Mucosa of gallbladder (tissue), 1 donor: ENCODE measurements at regions not wholly inside any gene's neighbourhood (a gene's known extent, or its start where the extent isn't known, plus 50 kb on each side); places are given as distances from the start of the nearest gene placed in this dataset.

Source experiments
- DNase-seq: peaks from one replicate; pipeline ENCODE4 v3.0.0-alpha.2; 2020; ENCODE audit warnings: low spot score
- donor health status: DM: no; HTN: no; CAD: no.

DNA sequence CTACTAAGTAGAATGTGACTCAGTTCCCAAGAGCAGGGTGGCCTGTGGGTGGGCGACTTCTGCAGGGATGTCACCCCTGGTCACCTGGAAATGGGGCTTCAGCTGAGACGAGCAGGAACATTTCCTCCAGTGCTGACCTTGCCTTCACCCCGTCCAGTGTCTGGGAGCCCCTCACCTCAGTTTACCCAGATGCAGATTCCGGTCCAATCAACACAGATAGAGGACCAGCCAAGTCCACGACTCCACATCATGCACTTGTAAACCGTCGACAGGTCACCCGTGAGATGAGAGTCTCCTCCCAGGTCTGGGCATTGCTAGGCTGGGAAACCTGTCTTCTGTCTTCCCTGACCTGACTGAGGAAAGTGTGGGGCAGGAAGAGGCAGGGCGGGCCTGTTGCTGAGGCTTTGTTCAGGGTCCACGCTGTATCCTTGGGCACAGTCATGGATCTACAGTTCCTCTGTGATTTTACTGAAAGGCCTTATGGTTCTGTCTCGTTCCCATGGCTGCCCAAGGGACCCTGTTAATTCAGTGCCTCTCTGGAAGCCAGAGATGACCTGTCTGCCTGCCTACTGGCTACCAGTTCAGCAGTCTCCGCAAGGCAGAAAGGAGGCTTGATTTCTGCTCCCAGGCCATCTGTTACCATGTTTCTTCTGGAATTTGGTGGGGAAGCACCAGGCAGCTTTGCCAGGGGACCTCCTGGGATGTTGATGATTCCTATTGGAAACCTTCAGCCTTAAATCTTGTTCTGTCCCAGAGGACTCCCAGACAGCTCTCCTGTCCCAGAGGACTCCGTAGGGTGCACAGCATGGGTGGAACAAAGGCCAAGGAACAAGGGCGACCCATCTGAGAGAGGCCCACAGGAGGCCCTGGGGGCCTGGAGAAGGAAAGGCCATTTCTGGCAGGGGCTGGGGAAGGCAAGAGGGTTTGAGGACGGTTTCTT, 288.5 kb upstream of the RTL1 start:
- DNase-seq, result no peak

DNA sequence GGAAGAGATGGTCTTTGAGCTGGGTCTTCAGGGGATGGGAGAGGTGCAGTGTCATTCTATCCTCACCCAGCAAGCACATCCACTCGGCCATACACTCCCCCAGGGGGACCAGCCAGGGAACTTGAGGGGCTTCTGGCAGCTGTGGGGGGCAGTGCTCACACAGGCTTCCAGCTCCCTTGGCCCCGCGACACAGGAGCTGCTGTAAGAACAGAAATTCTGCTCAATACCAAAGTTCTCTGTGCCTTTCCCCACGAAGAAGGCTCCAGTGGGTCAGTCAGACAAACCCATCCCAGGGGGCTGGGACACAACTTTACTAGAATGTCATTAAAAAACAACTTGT, 289.1 kb upstream of the RTL1 start:
- no peak for DNase-seq

DNA sequence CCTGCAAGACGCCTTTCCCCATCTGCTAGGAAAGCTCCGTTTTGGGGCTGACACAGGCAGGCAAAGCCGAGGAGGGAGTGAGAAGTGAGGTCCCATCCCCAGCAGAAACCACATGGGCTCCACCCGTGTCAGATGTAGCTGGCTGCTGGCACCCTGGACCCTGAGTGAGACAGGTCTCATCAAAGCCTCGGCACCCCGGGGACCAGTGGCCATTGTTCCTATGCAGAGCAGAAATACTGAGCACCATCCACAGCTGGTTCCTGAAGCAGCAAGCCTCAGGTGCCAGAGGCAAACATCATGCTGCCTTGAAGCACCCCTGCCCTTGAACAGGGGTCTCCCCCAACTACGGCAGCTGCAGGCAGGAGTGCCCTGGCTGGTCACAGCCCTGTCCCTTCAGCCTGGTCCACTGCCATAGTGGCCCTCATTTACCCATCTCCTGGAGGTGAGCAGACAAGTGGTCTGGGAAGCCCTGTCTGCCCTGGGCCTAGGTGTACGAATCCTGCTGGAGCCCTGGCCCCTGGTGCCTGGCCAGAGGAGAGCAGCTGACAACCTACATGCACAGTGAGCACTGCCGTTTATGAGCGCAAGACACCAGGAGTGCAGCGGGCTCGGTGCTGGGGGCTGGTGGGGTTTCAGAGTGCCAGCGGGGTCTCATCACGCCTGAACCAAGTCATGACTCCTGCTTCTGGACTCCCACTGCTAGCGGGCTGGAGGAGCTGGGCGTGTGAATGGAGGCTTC, 289.8 kb upstream of the RTL1 start:
- no peak for DNase-seq

DNA sequence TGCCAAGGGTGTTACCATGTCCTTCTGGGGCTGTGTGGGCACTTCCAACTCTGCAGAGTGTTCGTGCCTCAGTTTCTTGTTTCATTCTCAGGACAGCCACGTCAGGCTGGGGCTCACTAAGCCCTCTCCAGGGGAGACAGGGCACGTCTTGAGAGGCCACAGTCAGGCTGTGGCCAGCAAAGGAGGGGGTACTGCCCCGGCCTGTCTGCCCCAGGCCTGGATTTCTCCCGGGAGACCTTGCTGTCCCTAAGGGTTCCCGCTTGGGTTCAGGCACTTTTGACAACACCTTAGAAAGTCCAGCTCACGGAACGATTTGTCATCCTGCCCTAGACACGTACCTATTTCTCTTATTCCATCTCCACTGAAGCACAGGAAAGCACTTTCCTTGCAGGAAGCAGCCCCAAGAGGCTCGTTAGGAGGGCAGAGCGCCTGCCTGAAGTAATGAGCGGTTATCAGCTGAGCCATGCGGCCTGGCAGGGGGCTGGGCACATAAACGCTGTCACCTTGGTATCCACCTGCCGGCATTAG, 290.4 kb upstream of the RTL1 start:
- no peak for DNase-seq

DNA sequence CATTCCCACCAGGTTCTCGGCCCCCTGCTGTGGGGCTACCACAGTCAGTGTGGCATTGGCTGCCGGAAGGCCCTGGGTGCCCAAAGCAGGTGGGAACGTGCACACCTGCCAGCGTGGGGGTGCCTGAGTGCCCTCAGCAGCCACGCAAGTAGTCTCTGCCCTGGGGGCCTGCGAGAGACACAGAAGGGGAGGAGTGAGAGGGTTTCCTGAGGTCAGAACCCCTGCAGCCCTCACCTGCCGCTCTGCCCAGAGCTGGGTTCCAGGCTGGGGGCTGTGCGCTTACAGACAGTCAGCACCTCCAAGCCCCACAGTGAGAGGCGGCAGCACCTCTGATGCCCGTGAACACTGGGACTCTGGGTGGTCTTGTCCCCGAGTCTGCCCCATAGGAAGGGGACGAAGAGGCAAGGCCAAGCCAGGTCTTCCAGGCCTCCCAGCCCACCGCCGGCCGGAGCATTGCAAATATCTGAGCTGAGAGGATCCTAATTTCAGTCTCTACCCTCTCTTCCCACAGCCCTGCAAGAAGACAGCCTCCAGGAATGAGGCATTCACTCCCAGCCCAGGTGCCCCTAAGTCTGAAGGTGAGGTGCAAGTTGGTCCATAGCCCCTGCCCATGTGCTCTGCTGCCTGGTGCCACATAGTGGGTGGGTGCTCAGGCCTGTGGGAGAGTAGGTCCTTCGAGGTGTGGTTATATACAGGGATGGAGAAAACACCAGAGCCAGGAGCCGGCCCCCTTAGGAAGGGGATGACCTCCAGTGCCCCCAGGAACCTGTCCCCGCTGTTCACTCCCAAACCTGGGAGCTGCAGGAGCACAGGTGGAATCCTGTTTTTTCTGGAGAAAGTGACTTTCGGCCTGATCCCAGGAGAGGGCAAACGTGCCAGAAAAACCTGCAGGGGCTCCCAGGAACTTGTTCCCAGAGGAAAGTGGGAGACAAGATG, 291.1 kb upstream of the RTL1 start:
- DNase-seq, result no peak

DNA sequence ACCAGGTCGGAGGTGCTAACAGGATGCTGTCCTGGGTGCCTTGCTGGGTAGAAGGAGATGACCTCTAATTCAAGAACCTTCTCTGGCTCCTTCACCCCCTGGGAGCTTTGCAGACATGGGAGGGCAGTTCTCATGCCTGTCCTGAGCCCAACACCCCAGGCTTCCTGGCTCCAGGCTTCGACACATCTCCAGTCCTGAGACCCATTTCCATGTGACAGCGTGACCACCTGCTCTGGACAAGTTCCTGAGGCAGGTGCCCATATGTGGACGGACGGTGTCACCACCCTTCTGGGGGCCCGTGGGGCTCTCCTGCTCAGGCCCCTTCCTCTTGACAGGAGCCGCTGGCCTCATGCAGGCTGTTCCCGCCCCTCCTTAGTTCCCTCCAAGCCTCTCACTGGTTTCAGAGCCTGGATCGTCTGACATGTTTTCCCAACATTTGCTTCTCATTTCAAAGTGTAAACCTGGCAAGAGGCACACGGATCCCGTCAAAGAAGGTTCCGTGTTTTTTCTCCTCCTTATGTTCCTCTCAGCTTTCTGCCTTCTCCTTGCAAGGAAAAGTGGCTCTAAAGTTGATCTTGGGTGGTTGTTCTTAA, 291.9 kb upstream of the RTL1 start:
- DNase-seq, result no peak

DNA sequence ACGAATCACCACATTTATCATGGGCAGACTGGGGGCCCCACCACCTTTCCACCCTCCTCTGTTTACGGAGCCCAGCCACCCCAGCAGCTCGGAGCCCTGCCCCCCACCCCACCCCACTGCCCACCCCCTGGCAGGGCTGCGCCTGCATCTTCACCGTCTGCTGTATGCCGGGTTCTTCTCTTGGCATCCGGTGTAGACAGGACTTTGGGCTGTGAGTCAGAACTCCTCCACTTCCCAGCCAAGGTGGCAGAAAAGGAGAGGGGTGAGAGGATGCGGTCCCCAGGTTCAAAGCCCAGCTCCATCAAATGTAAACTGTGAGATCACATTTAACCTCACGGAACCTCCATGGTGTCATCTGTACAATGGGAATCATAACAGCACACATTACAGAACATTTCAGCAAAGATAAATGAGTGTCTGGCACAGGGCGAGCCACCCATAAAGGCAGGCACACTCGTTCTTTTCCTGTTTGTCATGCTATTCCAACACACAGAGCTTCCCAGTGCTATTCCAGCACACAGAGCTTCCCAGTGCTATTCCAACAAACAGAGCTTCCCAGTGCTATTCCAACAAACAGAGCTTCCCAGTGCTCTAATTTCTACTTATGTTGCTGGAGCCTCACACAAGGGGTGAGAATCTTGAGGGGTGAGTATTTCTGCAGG, 292.7 kb upstream of the RTL1 start:
- DNase-seq, result no peak

DNA sequence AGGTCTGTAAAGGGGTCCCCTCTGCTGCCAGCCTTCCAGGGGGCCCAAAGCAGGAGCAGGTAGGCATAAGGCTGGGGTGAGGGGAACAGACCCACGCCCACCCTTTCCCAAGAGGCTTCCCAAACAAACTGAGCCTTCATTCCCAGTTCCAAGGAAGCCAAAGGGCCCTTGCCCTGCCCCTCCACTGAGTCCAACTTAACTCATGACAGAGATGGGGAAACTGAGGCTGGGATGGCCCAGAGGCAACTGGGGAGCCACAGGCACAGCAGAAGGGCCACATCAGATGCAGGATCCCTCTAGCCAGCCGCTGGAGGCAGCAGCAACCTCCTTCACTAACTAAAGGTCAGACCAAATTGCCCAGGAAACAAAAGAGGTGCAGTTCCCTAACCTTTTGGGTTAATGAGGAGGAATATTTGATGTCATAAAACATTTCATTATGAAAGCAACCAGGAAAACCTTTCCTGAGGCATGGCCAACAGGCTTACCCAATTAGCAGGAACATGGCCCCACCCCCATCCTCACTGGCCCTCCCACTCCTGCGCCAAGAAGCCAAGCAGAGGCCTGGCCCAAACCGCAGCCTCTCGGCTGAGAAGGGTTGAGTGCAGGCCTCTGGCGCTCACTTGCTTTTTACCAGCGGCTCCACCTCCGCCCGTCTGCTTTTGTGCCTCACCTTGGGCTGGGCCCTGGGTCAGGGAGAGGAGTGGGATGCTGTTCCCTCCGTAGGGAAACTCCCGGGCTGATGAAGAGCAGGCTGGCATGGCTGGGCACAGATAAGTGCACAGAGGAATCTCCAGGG, 293.5 kb upstream of the RTL1 start:
- DNase-seq, result no peak

DNA sequence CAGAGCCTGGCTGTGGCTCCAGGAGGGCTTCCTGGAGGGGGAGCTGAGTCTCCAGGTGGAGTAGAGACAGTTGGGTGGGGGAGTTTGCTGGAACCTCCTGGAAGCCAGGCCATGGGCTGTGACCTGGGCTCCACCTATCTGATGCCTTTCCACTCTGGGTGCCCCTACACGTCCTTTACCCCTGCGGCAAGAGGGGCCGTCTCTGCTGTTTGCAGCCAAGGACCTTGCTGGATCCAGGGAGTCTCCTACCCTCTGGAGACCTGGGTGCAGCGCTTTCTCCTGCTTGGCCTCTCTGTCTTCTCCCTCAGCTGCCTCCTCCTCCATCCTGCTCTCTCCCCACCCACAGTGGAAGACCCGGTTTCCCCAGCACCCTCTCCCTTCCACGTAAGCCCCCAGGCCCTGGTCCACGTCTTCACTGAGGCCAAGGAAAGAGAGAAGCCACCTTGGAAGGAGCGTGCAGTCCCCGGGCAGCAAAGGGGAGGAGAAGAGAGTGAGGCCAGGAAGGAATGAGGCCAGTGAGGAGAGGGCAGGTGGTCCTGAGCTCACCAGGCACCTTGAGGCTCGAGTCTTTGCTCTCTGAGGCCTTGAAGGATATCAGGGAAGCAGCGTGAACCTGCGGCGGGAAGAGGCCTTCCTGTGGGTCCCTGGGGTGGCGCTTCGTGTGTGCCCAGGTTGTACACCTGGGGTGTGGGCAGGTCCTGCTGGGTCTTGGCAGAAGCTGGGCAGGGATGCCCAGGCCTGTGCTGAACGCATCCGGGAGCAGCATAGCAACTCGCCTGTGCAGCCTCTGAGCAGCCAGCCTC, 294.3 kb upstream of the RTL1 start:
- no peak for DNase-seq

DNA sequence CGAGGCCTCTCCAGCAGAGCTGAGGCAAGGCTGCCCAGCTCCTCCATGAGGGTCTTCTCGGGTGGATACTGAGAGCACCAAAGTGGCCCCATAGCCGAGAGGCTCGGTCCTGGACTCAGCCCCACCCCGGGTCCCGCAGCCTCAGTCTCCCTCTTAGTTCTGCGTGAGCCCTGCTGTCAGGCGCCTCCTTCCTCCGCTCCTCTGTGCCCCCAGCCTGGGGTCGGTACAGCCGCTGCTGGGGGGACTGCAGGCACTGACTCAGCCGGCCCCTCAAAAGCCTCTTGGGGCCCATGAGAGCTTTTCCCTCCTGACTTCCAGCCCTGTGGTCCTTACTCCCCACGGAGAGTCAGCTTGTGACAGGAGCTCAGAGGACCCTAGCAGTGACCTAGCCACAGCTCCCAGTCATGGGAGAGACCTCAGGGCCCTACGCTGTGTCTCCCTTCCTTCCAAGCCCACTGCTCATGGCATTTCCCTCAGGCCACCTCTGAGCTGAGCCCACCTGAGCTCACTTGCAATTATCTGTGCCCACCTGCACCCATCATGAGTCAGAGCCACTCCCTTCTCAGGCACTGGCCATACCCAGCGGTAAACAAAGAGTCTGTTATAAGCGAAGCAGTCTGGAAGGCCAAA, 295.0 kb upstream of the RTL1 start:
- no peak for DNase-seq

DNA sequence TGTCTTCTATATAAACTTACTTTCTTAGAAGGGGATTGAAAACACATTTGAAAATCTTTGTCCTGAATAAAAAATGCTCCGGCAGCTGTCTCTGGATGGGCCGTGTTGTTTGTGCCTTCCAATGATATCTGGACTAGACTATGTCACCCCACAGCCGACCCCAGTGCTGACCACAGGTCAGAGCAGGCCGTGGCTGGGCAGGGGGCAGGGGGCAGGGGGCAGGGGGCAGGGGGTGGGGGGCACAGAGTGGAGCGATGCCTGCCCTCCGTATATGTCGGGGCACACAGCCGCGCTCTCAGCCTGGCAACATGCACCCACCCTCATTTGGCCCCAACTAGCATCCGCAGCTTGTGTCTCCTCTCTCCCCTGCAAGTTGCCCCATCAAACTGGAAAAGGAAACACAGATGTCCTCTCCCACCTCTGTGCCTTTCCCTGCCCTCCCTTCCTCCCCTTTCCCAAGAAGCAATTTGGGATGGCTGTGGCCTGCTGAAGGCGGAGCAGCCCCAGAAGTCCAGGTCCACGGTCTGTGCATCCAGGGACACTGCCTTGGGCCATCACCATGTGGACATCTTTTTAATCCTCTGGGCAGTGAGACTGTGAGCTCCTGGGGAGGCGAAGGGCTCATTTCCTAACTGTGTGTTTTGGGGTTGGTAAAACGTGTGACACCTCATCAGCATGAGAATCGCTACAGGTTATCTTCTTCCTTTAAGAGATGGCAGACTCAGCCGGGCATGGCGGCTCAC, 295.7 kb upstream of the RTL1 start:
- no peak for DNase-seq

DNA sequence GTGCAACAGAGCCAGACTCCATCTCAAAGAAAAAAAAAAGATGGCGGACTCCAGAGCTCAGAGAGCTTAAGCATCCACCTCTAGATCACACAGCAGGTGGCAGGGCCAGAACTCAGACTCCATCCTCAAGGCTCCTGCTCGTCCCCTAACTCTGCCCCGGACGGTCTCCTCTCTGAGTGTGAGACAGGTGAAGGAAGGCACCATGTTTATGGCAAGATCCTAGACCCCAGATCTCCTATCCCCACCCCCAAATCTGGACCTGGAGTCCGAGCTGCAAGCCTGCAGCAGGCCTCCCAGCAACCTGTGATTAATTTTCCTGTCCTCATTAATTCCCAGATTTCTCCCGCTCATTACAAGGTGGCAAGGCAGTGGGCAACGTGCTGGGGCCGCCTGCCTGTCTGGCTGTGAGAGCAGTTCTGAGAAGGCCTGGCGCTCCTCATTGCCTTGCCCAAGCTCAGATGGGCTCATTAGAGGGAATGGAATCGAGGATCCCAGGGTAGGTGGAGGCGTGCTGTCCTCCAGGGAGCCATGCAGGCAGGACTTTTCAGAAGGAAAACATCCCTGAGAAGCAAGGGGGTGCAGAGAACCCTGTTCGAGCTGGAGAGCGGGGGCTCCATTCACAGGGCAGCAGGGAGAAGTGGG, 296.6 kb upstream of the RTL1 start:
- DNase-seq, result no peak

DNA sequence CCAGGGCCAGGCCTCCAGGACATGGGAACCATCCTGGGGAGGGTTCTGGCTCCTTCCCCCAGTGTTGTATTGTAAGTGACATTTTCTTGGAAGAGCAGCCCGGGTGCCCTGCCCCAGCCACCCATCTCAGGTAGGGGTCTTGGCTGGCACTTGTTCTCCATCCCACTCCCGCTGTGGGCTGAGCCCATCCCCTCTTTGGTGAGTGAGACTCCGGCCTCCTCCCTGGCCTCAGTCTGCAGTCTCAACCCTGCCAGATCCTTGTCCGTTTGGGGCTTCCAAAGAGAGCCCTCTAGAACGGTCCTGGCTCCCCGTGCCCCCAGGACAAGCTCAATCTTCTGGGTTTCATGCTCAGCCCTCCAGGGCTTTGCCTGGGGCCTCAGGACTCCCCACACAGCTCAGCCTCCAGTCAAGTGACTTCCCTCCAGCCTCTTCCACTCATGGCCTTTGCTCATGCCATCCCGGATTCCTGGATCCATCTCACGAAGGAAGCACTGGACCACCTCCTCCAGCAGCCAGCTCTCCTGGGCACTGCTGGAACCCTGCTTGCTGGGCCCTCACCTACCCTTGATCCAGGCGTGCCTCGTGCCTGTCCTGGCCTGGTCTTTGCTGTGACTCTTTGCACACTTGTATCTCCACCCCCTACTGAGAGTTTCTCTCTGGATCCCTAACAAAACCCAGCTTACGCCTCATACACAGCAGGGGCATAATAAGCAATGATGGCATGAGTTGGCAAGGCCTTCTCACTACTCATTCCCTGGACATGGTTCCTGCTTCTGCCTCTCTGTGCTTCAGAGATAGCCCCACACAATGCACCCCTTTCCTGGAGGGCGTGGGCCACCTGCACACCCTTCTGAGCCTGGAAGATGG, 297.4 kb upstream of the RTL1 start:
- DNase-seq, result no peak

DNA sequence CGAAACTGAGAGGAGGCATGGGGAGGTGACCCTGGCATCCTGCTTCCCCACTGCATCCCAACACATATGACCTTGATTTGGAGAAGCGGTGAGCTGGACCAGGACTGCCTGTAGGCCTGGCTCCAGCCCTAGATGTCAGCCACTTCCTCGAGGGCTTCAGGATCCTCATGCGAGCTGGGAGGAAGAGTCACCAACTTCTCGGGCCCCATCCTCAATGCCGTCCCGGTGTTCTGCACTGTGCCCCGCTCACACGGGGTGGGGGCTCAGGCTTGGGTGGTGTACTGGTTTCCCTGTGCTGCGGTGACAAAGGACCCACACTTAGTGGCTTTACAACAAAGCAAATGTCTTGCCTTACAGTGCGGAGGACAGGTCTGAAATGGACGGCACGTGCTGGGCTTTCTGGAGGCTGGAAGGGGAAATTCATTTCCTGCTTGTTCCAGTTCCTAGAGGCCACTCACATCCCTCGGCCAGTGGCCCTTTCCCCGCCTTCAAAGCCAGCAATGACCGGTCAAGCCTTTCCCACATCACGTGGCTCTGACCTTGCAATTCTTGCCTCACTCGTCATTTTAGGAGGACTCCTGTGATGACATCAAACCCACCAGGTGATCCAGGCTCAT, 298.1 kb upstream of the RTL1 start:
- DNase-seq, result no peak

DNA sequence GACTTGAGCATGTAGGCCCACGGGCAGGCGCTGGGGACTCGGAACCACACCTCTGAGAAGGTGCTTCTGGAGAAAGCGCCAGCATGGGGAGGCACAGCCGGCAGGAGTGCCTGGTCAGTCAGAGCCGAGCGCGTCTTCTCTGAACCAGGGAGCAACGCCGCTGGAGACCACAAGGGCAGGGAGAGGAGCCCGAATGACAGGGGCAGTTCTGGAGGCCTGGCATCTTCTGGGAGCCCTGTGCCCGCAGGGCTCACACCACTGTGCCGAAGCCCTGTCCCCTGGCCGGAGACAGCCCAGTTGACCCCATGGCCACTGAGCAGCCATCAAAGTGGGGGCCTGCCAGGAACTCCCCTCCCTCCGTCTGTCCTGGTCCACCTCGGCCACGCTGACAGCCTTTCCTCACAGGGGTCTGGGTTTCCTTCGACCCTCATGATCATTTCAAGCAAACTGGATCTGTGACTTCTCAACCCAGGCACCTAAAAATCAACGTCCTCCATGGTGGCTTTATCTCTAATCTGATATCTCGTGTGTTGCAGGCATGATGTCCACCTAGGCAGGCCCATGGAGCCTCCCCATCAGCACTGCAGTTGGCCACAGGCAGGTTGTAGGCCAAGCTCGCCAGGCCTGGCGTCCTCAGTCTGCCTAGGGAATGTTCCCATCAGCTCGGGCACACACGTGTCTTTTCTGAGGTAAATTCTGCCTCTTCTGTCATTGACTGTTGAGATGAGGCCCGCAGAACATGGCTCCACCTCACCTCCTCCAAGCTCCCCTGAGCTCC, 299.3 kb upstream of the RTL1 start:
- no peak for DNase-seq
